OCI-LY1 (cell line): ENCODE measurements at regions not wholly inside any gene's neighbourhood (a gene's known extent, or its start where the extent isn't known, plus 50 kb on each side); places are given as distances from the start of the nearest gene placed in this dataset.

Source experiments
- H2AFZ ChIP-seq: fragments of 200-600 bp; sonication (generic), shearing (Covaris generic); 2 replicates; pipeline ENCODE4 v1.6.0; 2014; ENCODE audit warnings: antibody characterized with exemption, mild to moderate bottlenecking, low read length
- H3F3A ChIP-seq: fragments of 200-600 bp; sonication (generic), shearing (Covaris generic); 2 replicates; pipeline ENCODE4 v1.6.0; 2014; ENCODE audit warnings: mild to moderate bottlenecking, antibody characterized with exemption, low read length, moderate library complexity; ENCODE audit not compliant: insufficient read depth
- H3K27ac ChIP-seq: fragments of 200-600 bp; sonication (generic); 2 replicates; pipeline ENCODE4 v1.5.1; 2014; ENCODE audit warnings: low read length, mixed run types, mild to moderate bottlenecking, low read depth; ENCODE audit not compliant: poor library complexity, severe bottlenecking
- H3K27me3 ChIP-seq: fragments of 200-600 bp; sonication (generic); 2 replicates; pipeline ENCODE4 v1.6.0; 2014; ENCODE audit warnings: antibody characterized with exemption, mild to moderate bottlenecking, low read length, moderate library complexity; ENCODE audit not compliant: insufficient read depth
- H3K36me3 ChIP-seq: fragments of 200-600 bp; sonication (generic); 2 replicates; pipeline ENCODE4 v1.6.1; 2014; ENCODE audit warnings: mild to moderate bottlenecking, antibody characterized with exemption, low read length, moderate library complexity, mixed read lengths; ENCODE audit not compliant: insufficient read depth
- H3K4me1 ChIP-seq: fragments of 200-600 bp; sonication (generic); 2 replicates; pipeline ENCODE4 v1.5.1; 2014; ENCODE audit warnings: mild to moderate bottlenecking, low read length, moderate library complexity; ENCODE audit not compliant: insufficient read depth, severe bottlenecking
- H3K4me2 ChIP-seq: fragments of 200-600 bp; sonication (generic), shearing (Covaris generic); 2 replicates; pipeline ENCODE4 v1.6.1; 2014; ENCODE audit warnings: low read length
- H3K4me3 ChIP-seq: fragments of 200-600 bp; sonication (generic); 2 replicates; pipeline ENCODE4 v1.5.1; 2014; ENCODE audit warnings: low read length, low read depth, mild to moderate bottlenecking, mixed read lengths; ENCODE audit not compliant: poor library complexity, severe bottlenecking
- H3K79me2 ChIP-seq: fragments of 200-600 bp; shearing (Covaris generic); 2 replicates; pipeline ENCODE4 v1.6.1; 2016; ENCODE audit warnings: mixed run types, low read length, mixed read lengths; ENCODE audit not compliant: insufficient read depth
- H3K9ac ChIP-seq: fragments of 200-600 bp; sonication (generic), shearing (Covaris generic); 2 replicates; pipeline ENCODE4 v1.6.1; 2014; ENCODE audit warnings: mild to moderate bottlenecking, low read length, mixed read lengths
- H3K9me2 ChIP-seq: fragments of 200-600 bp; sonication (generic), shearing (Covaris generic); 2 replicates; pipeline ENCODE4 v1.6.1; 2014; ENCODE audit warnings: low read depth, mild to moderate bottlenecking, low read length, mixed read lengths
- H3K9me3 ChIP-seq: fragments of 200-600 bp; shearing (Covaris generic); 2 replicates; pipeline ENCODE4 v1.6.1; 2014; ENCODE audit warnings: low read length, mixed read lengths
- H4K20me1 ChIP-seq: fragments of 200-600 bp; sonication (generic), shearing (Covaris generic); 2 replicates; pipeline ENCODE4 v1.6.0; 2016; ENCODE audit warnings: mild to moderate bottlenecking, low read length; ENCODE audit not compliant: insufficient read depth
- EZH2 ChIP-seq: fragments of 200-600 bp; sonication (generic), shearing (Covaris generic); IDR thresholded peaks from 2 replicates; pipeline ENCODE4 v1.8.0; 2017; ENCODE audit warnings: borderline replicate concordance, mixed run types, mild to moderate bottlenecking, antibody characterized with exemption, low read length, moderate library complexity, mixed read lengths
- TF ChIP-seq, protein P1 (sequence below): fragments of 200-600 bp; sonication (generic), shearing (Covaris generic); IDR thresholded peaks from 2 replicates; pipeline ENCODE4 v1.5.1; 2017; ENCODE audit warnings: mild to moderate bottlenecking, antibody characterized with exemption, low read length, moderate library complexity, mixed read lengths

DNA sequence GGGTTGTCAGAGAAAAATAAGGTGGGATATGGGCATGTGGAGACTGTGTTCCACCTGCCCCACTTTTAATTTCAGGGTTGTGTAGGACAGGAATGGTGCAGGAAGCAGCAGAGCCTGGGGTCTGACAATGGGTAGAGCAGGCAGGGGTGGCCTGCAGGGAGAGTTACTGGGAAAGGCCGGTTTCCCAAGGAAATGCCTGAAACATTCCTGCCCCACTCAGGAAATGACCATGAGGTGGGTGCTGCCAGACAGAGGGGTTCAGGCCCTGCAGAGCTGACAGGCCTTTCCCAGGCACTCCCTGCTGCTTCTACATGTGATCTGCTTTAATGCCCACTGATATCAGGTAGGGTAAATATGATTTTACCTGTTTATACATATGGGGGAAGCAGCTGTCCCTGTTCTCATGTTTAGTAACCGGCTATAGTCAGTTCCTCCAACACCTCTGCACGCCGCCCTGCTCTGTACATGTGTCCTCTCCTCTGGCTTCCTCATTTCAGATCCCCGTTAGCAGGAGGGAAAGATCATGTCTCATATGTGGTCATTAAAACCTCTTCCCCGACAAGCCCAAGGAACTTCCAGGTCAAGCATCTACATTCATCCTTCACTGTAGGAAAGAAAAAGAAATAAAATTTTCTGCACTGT, 118.6 kb upstream of the PRSS58 start:
- Histone ChIP-seq H3K9me2 (no peaks in the 10 kb centered on the region), H4K20me1 (no peaks in the 10 kb centered on the region)
- TF ChIP-seq, protein P1, sequence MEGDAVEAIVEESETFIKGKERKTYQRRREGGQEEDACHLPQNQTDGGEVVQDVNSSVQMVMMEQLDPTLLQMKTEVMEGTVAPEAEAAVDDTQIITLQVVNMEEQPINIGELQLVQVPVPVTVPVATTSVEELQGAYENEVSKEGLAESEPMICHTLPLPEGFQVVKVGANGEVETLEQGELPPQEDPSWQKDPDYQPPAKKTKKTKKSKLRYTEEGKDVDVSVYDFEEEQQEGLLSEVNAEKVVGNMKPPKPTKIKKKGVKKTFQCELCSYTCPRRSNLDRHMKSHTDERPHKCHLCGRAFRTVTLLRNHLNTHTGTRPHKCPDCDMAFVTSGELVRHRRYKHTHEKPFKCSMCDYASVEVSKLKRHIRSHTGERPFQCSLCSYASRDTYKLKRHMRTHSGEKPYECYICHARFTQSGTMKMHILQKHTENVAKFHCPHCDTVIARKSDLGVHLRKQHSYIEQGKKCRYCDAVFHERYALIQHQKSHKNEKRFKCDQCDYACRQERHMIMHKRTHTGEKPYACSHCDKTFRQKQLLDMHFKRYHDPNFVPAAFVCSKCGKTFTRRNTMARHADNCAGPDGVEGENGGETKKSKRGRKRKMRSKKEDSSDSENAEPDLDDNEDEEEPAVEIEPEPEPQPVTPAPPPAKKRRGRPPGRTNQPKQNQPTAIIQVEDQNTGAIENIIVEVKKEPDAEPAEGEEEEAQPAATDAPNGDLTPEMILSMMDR: no peak
- no peak for TF ChIP-seq EZH2

DNA sequence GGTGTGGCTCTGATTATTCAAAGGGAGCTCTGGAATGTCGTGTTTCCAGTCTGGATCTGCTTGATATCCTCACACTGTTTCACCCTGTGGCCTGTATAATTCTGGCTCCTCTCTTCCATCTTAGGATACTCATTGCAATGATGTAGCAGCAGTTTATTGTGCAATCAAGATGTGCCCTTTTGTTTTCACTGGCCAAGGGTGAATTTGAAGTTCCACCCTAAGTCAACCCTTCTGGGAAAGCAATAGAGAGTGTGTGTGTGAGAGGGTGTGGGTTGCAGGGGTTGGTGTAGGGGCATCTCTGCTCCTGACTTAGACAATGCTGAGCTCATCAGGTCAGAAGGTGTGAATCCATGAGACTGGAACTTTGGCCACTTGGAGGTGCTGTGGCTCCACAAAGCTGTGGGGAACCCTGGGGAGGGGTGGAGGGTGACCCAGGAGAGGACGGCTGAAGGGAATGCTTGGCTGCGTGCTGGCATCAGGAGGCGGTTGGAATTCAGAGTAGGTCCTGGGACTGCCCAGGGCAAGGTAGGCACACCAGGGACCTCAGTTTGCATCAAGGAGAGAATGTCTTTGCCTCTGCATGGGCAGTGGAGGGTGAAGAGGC, 118.0 kb upstream of the PRSS58 start:
- no peak overlapping the region for H3K27ac ChIP-seq
- no peak overlapping the region for H3K4me2 ChIP-seq

More for the DNA sequence above, 118.6 kb upstream of the PRSS58 start:
- Histone ChIP-seq H3K4me2 (no peak overlapping the region), H3K79me2 (no peaks in the 10 kb centered on the region), H3K9ac (no peak overlapping the region), H3K9me3 (no peaks in the 10 kb centered on the region), H3K4me3 (no peak overlapping the region), H3K4me1 (no peaks in the 10 kb centered on the region), H3K36me3 (no peaks in the 10 kb centered on the region), H2AFZ (no peak overlapping the region), H3K27ac (no peak overlapping the region), H3K27me3 (no peaks in the 10 kb centered on the region), H3F3A (no peaks in the 10 kb centered on the region)

DNA sequence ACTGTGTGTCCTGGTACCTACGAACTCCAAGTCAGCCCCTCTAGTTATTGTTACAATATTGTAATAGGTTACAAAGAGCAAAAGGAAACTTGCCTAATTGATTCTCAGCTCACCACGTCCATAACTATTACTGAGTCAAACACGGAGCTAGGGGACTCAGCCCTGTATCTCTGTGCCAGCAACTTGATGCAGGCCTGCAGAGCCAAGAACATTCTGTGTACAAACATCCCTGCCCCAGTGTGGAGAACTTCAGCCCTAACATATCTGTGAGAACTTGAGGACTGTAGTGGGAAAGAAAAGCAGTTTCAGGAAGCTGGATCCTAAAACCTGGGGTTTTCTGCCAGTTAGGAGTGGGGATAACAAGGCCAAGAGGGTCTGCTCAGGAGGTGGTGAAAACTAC, 114.9 kb upstream of the PRSS58 start:
- H2AFZ ChIP-seq: no peak overlapping the region
- no peak overlapping the region for H3K9ac ChIP-seq
- no peaks in the 10 kb centered on the region for H3F3A ChIP-seq
- H3K36me3 ChIP-seq: no peaks in the 10 kb centered on the region
- H3K4me2 ChIP-seq: no peak overlapping the region
- H3K27ac ChIP-seq: no peak overlapping the region
- no peaks in the 10 kb centered on the region for H3K4me1 ChIP-seq
- H3K4me3 ChIP-seq: no peak overlapping the region
- no peaks in the 10 kb centered on the region for H3K27me3 ChIP-seq
- no peaks in the 10 kb centered on the region for H3K9me2 ChIP-seq
- H3K9me3 ChIP-seq: peaks cover 5% of the 10 kb centered on the region; the same call in 1 of the 2 replicates
- H3K79me2 ChIP-seq: no peaks in the 10 kb centered on the region
- no peak for TF ChIP-seq EZH2
- TF ChIP-seq, protein P1: no peak
- H4K20me1 ChIP-seq: no peaks in the 10 kb centered on the region

More for the DNA sequence above, 118.0 kb upstream of the PRSS58 start:
- Histone ChIP-seq H3K9ac (no peak overlapping the region), H4K20me1 (no peaks in the 10 kb centered on the region), H3K9me2 (no peaks in the 10 kb centered on the region), H3K27me3 (no peaks in the 10 kb centered on the region), H2AFZ (no peak overlapping the region), H3K9me3 (no peaks in the 10 kb centered on the region), H3K4me1 (no peaks in the 10 kb centered on the region), H3F3A (no peaks in the 10 kb centered on the region), H3K36me3 (no peaks in the 10 kb centered on the region), H3K4me3 (no peak overlapping the region), H3K79me2 (no peaks in the 10 kb centered on the region)
- TF ChIP-seq, protein P1: no peak; the same call in 1 of the 2 replicates
- no peak for TF ChIP-seq EZH2
